ENCODE measurements at regions not wholly inside any gene's neighbourhood (a gene's known extent, or its start where the extent isn't known, plus 50 kb on each side); places are given as distances from the start of the nearest gene placed in this dataset.

GRCh38 chr4:125096662-125097061, 218.1 kb upstream of the FAT4 start:
- Histone ChIP-seq H3K27me3 (ENCODE audit: low read depth, low read length) (no peaks in the 10 kb centered on the region), H3K4me2 (ENCODE audit: low read length) (no peak overlapping the region)

GRCh38 chr4:125091541-125091940, 223.2 kb upstream of the FAT4 start:
- Histone ChIP-seq H3K36me3 (replicated peaks; ENCODE audit: low read depth, low read length) (no peaks in the 10 kb centered on the region), H3K27me3 (ENCODE audit: low read depth, low read length) (no peaks in the 10 kb centered on the region), H2AFZ (ENCODE audit: low read depth, low read length) (no peak overlapping the region), H3K4me3 (ENCODE audit: low read length) (no peak overlapping the region), H4K20me1 (ENCODE audit: insufficient read depth, low read length) (no peaks in the 10 kb centered on the region), H3K27ac (ENCODE audit: low read length) (no peak overlapping the region), H3K9me3 (ENCODE audit: insufficient read depth, low read length) (no peaks in the 10 kb centered on the region), H3K9ac (ENCODE audit: low read length) (no peak overlapping the region), H3K4me1 (ENCODE audit: low read length) (no peaks in the 10 kb centered on the region), H3K79me2 (ENCODE audit: low read length) (no peaks in the 10 kb centered on the region), H3K4me2 (ENCODE audit: low read length) (no peak overlapping the region)
- TF ChIP-seq CTCF (IDR thresholded peaks at IDR 0.05; ENCODE audit: low read depth, low read length) (no peak), EZH2phosphoT487 (IDR thresholded peaks at IDR 0.05; ENCODE audit: low read depth) (no peak)

More at GRCh38 chr4:125096662-125097061, 218.1 kb upstream of the FAT4 start:
- Histone ChIP-seq H4K20me1 (ENCODE audit: insufficient read depth, low read length) (no peaks in the 10 kb centered on the region), H3K9ac (ENCODE audit: low read length) (no peak overlapping the region), H3K4me1 (ENCODE audit: low read length) (no peaks in the 10 kb centered on the region), H2AFZ (ENCODE audit: low read depth, low read length) (no peak overlapping the region), H3K36me3 (replicated peaks; ENCODE audit: low read depth, low read length) (no peaks in the 10 kb centered on the region), H3K27ac (ENCODE audit: low read length) (no peak overlapping the region), H3K4me3 (ENCODE audit: low read length) (no peak overlapping the region), H3K9me3 (ENCODE audit: insufficient read depth, low read length) (no peaks in the 10 kb centered on the region), H3K79me2 (ENCODE audit: low read length) (no peaks in the 10 kb centered on the region)
- TF ChIP-seq CTCF (IDR thresholded peaks at IDR 0.05; ENCODE audit: low read depth, low read length) (no peak), EZH2phosphoT487 (IDR thresholded peaks at IDR 0.05; ENCODE audit: low read depth) (no peak)

GRCh38 chr4:125091101-125091500, 223.7 kb upstream of the FAT4 start:
- Histone ChIP-seq H3K27ac (ENCODE audit: low read length) (no peak overlapping the region), H3K36me3 (replicated peaks; ENCODE audit: low read depth, low read length) (no peaks in the 10 kb centered on the region), H2AFZ (ENCODE audit: low read depth, low read length) (no peak overlapping the region), H3K4me2 (ENCODE audit: low read length) (no peak overlapping the region), H3K4me1 (ENCODE audit: low read length) (no peaks in the 10 kb centered on the region), H4K20me1 (ENCODE audit: insufficient read depth, low read length) (no peaks in the 10 kb centered on the region), H3K9ac (ENCODE audit: low read length) (no peak overlapping the region), H3K79me2 (ENCODE audit: low read length) (no peaks in the 10 kb centered on the region), H3K27me3 (ENCODE audit: low read depth, low read length) (no peaks in the 10 kb centered on the region), H3K4me3 (ENCODE audit: low read length) (no peak overlapping the region), H3K9me3 (ENCODE audit: insufficient read depth, low read length) (no peaks in the 10 kb centered on the region)
- TF ChIP-seq CTCF (IDR thresholded peaks at IDR 0.05; ENCODE audit: low read depth, low read length) (no peak), EZH2phosphoT487 (IDR thresholded peaks at IDR 0.05; ENCODE audit: low read depth) (no peak)

GRCh38 chr4:125084608-125085007, 230.1 kb upstream of the FAT4 start:
- TF ChIP-seq CTCF (IDR thresholded peaks at IDR 0.05; ENCODE audit: low read depth, low read length) (no peak), EZH2phosphoT487 (IDR thresholded peaks at IDR 0.05; ENCODE audit: low read depth) (no peak)
- Histone ChIP-seq H3K9ac (ENCODE audit: low read length) (no peak overlapping the region), H3K9me3 (ENCODE audit: insufficient read depth, low read length) (no peaks in the 10 kb centered on the region), H3K79me2 (ENCODE audit: low read length) (no peaks in the 10 kb centered on the region), H3K4me3 (ENCODE audit: low read length) (no peak overlapping the region), H3K27ac (ENCODE audit: low read length) (no peak overlapping the region), H3K27me3 (ENCODE audit: low read depth, low read length) (no peaks in the 10 kb centered on the region), H3K4me1 (ENCODE audit: low read length) (peaks cover 4% of the 10 kb centered on the region; the same call in 1 of the 2 replicates), H3K4me2 (ENCODE audit: low read length) (no peak overlapping the region), H3K36me3 (replicated peaks; ENCODE audit: low read depth, low read length) (no peaks in the 10 kb centered on the region), H4K20me1 (ENCODE audit: insufficient read depth, low read length) (no peaks in the 10 kb centered on the region), H2AFZ (ENCODE audit: low read depth, low read length) (no peak overlapping the region)

Data from OCI-LY3 (cell line).